Osteocyte (in vitro differentiated cells): ENCODE measurements at regions not wholly inside any gene's neighbourhood (a gene's known extent, or its start where the extent isn't known, plus 50 kb on each side); places are given as distances from the start of the nearest gene placed in this dataset.
"Not testable (repeated sequence)": the region's sequence is repeated elsewhere in the genome, so short reads cannot be mapped to it uniquely, and the experiment has no call there.

Experiments used
- DNase-seq: peaks from one replicate; pipeline ENCODE4 v3.0.0; 2021; ENCODE audit warnings: mixed read lengths; ENCODE audit not compliant: unreplicated experiment; ENCODE audit errors: extremely low spot score
- H3K27ac Mint-ChIP-seq: one replicate; pipeline ENCODE4 v1.8.0; 2021; ENCODE audit warnings: mild to moderate bottlenecking, mixed read lengths; ENCODE audit not compliant: unreplicated experiment
- H3K27me3 Mint-ChIP-seq: one replicate; pipeline ENCODE4 v1.8.0; 2021; ENCODE audit warnings: mixed read lengths; ENCODE audit not compliant: unreplicated experiment
- H3K36me3 Mint-ChIP-seq: one replicate; pipeline ENCODE4 v1.8.0; 2021; ENCODE audit warnings: mixed read lengths; ENCODE audit not compliant: unreplicated experiment
- H3K4me1 Mint-ChIP-seq: one replicate; pipeline ENCODE4 v1.8.0; 2021; ENCODE audit warnings: mixed read lengths; ENCODE audit not compliant: unreplicated experiment
- H3K4me3 Mint-ChIP-seq: one replicate; pipeline ENCODE4 v1.8.0; 2021; ENCODE audit warnings: mild to moderate bottlenecking, moderate library complexity, mixed read lengths; ENCODE audit not compliant: unreplicated experiment
- H3K9me3 Mint-ChIP-seq: one replicate; pipeline ENCODE4 v1.8.0; 2021; ENCODE audit warnings: mixed read lengths; ENCODE audit not compliant: unreplicated experiment
- TF ChIP-seq, protein P1 (sequence below): fragments of 200-600 bp; sonication (generic); IDR thresholded peaks from 2 replicates; pipeline ENCODE4 v1.5.0; 2021; ENCODE audit warnings: antibody characterized with exemption, mild to moderate bottlenecking, moderate library complexity

DNA sequence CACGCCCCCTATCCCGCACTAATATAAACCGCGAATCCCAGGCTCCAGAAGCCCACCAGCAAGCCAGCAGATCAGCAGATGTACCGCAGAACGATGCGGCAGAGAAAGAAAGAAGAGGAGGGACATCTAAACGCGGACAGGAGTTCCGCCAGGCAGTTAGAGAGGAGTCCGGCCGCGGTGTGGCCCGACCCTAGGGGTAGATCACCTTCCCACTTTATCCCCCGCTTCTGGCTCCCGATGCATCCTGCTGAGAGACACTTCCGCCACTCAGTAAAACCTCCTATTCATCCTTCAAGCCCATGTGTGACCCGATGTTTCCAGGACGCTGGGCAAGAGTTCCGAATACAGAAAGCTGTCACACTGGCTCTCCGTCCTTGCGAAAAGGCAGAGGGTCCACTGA, 1046.8 kb downstream of the SLITRK5 start:
- no peaks in the 10 kb centered on the region for H3K9me3 Mint-ChIP-seq
- no peaks in the 10 kb centered on the region for H3K36me3 Mint-ChIP-seq
- no peak overlapping the region for H3K27ac Mint-ChIP-seq
- peaks cover 3% of the 10 kb centered on the region for H3K27me3 Mint-ChIP-seq
- H3K4me3 Mint-ChIP-seq = no peak overlapping the region
- H3K4me1 Mint-ChIP-seq = no peaks in the 10 kb centered on the region
- DNase-seq = no peak
- TF ChIP-seq, protein P1, sequence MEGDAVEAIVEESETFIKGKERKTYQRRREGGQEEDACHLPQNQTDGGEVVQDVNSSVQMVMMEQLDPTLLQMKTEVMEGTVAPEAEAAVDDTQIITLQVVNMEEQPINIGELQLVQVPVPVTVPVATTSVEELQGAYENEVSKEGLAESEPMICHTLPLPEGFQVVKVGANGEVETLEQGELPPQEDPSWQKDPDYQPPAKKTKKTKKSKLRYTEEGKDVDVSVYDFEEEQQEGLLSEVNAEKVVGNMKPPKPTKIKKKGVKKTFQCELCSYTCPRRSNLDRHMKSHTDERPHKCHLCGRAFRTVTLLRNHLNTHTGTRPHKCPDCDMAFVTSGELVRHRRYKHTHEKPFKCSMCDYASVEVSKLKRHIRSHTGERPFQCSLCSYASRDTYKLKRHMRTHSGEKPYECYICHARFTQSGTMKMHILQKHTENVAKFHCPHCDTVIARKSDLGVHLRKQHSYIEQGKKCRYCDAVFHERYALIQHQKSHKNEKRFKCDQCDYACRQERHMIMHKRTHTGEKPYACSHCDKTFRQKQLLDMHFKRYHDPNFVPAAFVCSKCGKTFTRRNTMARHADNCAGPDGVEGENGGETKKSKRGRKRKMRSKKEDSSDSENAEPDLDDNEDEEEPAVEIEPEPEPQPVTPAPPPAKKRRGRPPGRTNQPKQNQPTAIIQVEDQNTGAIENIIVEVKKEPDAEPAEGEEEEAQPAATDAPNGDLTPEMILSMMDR = no peak

DNA sequence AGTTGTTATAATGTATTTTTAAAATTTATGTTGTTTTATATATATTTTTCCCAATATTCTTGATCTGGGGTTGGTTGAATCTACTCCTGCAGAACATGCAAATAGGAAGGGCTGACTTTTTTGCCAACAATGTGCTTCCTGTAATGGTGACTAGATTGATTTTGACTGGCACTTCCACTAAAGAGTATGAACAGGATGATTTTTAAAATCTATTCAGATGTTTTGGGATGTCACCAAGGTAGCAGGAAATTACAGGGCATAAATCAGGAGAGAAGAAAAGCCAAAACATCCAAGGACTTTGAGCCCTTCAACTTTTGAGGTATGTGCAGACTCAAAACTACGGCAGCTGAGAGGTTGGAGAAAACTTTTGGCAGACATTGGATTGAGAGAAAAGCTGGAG, 1047.6 kb downstream of the SLITRK5 start:
- Mint-ChIP-seq H3K27me3 (peaks cover 3% of the 10 kb centered on the region), H3K4me1 (no peaks in the 10 kb centered on the region), H3K4me3 (no peak overlapping the region), H3K36me3 (no peaks in the 10 kb centered on the region), H3K27ac (no peak overlapping the region), H3K9me3 (peaks cover 4% of the 10 kb centered on the region)
- no peak for DNase-seq
- TF ChIP-seq, protein P1 = no peak

DNA sequence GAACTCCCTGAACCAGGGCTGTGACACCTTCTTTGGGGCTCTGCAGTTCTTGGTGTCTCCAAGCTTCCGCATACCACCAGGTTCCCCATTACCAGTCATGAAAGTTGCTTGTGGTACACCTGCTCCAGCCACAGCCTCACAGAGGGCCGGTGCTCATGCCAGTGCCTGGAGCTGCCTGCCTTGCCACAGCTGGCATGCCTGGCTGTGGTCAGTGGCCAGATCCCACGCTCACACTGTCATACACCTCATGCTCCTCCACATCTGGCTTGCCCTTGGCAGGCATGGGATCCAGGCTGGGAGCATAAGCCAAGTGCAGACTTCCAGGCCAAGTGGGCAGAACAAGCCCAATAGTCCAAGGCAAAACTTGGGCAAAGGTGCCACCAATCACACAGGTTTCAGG, 1054.9 kb downstream of the SLITRK5 start:
- TF ChIP-seq, protein P1 = no peak
- no peak for DNase-seq
- H3K4me3 Mint-ChIP-seq = no peak overlapping the region
- H3K27me3 Mint-ChIP-seq = no peaks in the 10 kb centered on the region
- H3K4me1 Mint-ChIP-seq = no peaks in the 10 kb centered on the region
- H3K27ac Mint-ChIP-seq = no peak overlapping the region
- peaks cover 9% of the 10 kb centered on the region for H3K9me3 Mint-ChIP-seq
- H3K36me3 Mint-ChIP-seq = no peaks in the 10 kb centered on the region

DNA sequence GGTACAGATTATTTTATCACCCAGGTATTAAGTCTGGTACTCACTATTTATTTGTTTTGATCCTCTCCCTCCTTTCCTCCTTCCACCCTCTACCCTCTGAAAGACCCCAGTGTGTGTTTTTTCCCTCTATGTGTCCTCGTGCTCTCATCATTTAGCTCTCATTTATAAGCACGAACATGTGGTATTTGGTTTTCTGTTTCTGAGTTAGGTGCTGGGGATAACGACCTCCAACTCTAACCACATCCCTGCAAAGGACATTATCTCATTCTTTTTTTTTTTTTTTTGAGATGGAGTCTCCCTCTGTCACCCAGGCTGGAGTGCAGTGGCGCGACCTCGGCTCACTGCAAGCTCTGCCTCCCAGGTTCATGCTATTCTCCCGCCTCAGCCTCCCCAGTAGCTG, 1056.1 kb downstream of the SLITRK5 start:
- not testable (repeated sequence) for H3K27me3 Mint-ChIP-seq, H3K4me3 Mint-ChIP-seq, H3K36me3 Mint-ChIP-seq, H3K9me3 Mint-ChIP-seq, H3K27ac Mint-ChIP-seq, DNase-seq, H3K4me1 Mint-ChIP-seq

DNA sequence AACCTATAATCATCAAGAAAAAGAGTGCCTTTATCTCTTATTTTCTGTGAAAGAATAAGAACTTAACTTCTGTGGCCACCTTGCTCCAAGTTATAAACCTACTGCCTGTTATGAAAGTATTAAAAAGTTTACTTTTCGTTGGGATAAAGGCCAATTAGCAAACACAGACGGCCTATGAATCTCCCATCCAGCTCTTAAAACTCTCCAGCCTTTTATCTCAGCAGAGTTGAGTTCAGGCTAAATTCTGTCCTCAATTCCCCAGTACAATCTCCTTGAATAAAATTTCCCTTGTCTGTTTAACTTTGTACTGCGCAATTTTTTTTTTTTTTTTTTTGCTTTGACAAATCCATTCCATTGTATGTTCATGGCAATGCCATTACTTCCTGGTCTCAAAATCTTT, 1058.4 kb downstream of the SLITRK5 start:
- peaks cover 4% of the 10 kb centered on the region for H3K9me3 Mint-ChIP-seq
- H3K4me1 Mint-ChIP-seq = no peaks in the 10 kb centered on the region
- TF ChIP-seq, protein P1 = no peak
- H3K36me3 Mint-ChIP-seq = no peaks in the 10 kb centered on the region
- H3K4me3 Mint-ChIP-seq = no peak overlapping the region
- no peaks in the 10 kb centered on the region for H3K27me3 Mint-ChIP-seq
- H3K27ac Mint-ChIP-seq = no peak overlapping the region
- no peak for DNase-seq

DNA sequence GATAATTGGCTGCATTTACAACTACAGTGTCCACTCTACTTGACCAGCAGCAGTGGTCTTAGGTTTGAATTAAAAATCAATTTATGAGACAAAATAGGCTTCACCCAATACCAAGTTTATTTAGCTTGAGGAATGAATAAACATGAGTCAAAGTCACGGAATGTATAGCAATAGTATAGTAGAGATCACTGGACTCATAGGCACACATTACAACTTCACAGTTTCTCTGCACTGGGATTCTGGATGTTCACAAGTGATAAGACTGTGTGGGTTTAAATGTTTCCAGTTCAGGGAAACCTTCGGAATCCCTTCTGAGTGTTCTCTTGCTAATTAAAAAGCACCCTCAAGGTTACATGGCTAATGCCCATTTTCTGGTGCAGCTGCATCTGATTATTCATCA, 1064.9 kb downstream of the SLITRK5 start:
- no peak for DNase-seq
- no peak overlapping the region for H3K4me3 Mint-ChIP-seq
- H3K27me3 Mint-ChIP-seq = no peaks in the 10 kb centered on the region
- H3K27ac Mint-ChIP-seq = no peak overlapping the region
- no peaks in the 10 kb centered on the region for H3K4me1 Mint-ChIP-seq
- H3K9me3 Mint-ChIP-seq = no peaks in the 10 kb centered on the region
- TF ChIP-seq, protein P1 = no peak
- H3K36me3 Mint-ChIP-seq = no peaks in the 10 kb centered on the region
